Subcutaneous abdominal adipose tissue (tissue), 5 donors: ENCODE measurements at regions not wholly inside any gene's neighbourhood (a gene's known extent, or its start where the extent isn't known, plus 50 kb on each side); places are given as distances from the start of the nearest gene placed in this dataset.

Experiments used
- H3K27ac ChIP-seq: one replicate; pipeline ENCODE4 v1.7.0; 2013; ENCODE audit warnings: low read depth, mild to moderate bottlenecking, inconsistent platforms, low read length, moderate library complexity
- H3K27me3 ChIP-seq, 5 donors: one replicate each; pipeline ENCODE4 v1.7.0; 2013; ENCODE audit warnings: low read length in 5 of 5, inconsistent platforms in 1 of 5; ENCODE audit not compliant: control insufficient read depth in 5 of 5, insufficient read depth in 4 of 5
- H3K36me3 ChIP-seq, 5 donors: one replicate each; pipeline ENCODE4 v1.7.0; 2013; ENCODE audit warnings: low read length in 5 of 5; ENCODE audit not compliant: control insufficient read depth in 5 of 5, insufficient read depth in 5 of 5
- H3K4me1 ChIP-seq, 5 donors: one replicate each; pipeline ENCODE4 v1.7.0; 2013; ENCODE audit warnings: low read length in 5 of 5, mild to moderate bottlenecking in 3 of 5, moderate library complexity in 1 of 5; ENCODE audit not compliant: control insufficient read depth in 5 of 5, insufficient read depth in 5 of 5
- H3K4me3 ChIP-seq, 5 donors: one replicate each; pipeline ENCODE4 v1.7.0; 2013; ENCODE audit warnings: low read length in 5 of 5, low read depth in 1 of 5
- H3K9ac ChIP-seq, 5 donors: one replicate each; pipeline ENCODE4 v1.7.0; 2013; ENCODE audit warnings: low read length in 5 of 5, mild to moderate bottlenecking in 4 of 5, moderate library complexity in 3 of 5
- H3K9me3 ChIP-seq, 5 donors: one replicate each; pipeline ENCODE4 v1.7.0; 2013; ENCODE audit warnings: low read length in 5 of 5; ENCODE audit not compliant: control insufficient read depth in 5 of 5
- donor health status: healthy.
- donor health status: healthy.
- donor health status: healthy.
- donor health status: healthy.
- donor health status: healthy.

- Histone ChIP-seq H3K4me3 (no peak overlapping the region), H3K9ac (no peak overlapping the region), H3K36me3 (no peaks in the 10 kb centered on the region), H3K9me3 (peaks cover 0 to 5% (median 3%) of the 10 kb centered on the region in 5 donors), H3K27ac (no peak overlapping the region), H3K4me1 (no peaks in the 10 kb centered on the region), H3K27me3 (no peaks in the 10 kb centered on the region)
Observed at GRCh38 chr21:22762463-22762862, 1764.3 kb downstream of the NCAM2 start.

- Histone ChIP-seq H3K9ac (no peak overlapping the region), H3K4me1 (no peaks in the 10 kb centered on the region), H3K9me3 (peaks cover 0 to 5% (median 3%) of the 10 kb centered on the region in 5 donors), H3K4me3 (no peak overlapping the region), H3K27ac (no peak overlapping the region), H3K27me3 (no peaks in the 10 kb centered on the region), H3K36me3 (no peaks in the 10 kb centered on the region)
Observed at GRCh38 chr21:22763442-22763841, 1765.2 kb downstream of the NCAM2 start.

- H3K4me1 ChIP-seq = no peaks in the 10 kb centered on the region
- H3K36me3 ChIP-seq = no peaks in the 10 kb centered on the region
- H3K27ac ChIP-seq = no peak overlapping the region
- H3K27me3 ChIP-seq = no peaks in the 10 kb centered on the region
- H3K9me3 ChIP-seq = peaks cover 0 to 5% (median 3%) of the 10 kb centered on the region in 5 donors
- H3K4me3 ChIP-seq = no peak overlapping the region
- H3K9ac ChIP-seq = no peak overlapping the region
Observed at GRCh38 chr21:22764222-22764621, 1766.0 kb downstream of the NCAM2 start.

- peaks cover 0 to 2% (median 0%) of the 10 kb centered on the region in 5 donors for H3K27me3 ChIP-seq
- H3K36me3 ChIP-seq = no peaks in the 10 kb centered on the region
- H3K4me3 ChIP-seq = no peak overlapping the region
- H3K27ac ChIP-seq = no peak overlapping the region
- no peak overlapping the region for H3K9ac ChIP-seq
- peaks cover 0 to 4% (median 0%) of the 10 kb centered on the region in 5 donors for H3K4me1 ChIP-seq
- no peaks in the 10 kb centered on the region for H3K9me3 ChIP-seq
Observed at GRCh38 chr21:22791376-22791775, 1793.2 kb downstream of the NCAM2 start.

- no peak overlapping the region for H3K27ac ChIP-seq
- H3K4me3 ChIP-seq = no peak overlapping the region
- H3K9ac ChIP-seq = no peak overlapping the region
- peaks cover 0 to 2% (median 0%) of the 10 kb centered on the region in 5 donors for H3K27me3 ChIP-seq
- H3K4me1 ChIP-seq = peaks cover 0 to 4% (median 0%) of the 10 kb centered on the region in 5 donors
- H3K9me3 ChIP-seq = no peaks in the 10 kb centered on the region
- H3K36me3 ChIP-seq = no peaks in the 10 kb centered on the region
Observed at GRCh38 chr21:22791986-22792560, 1793.9 kb downstream of the NCAM2 start.

GRCh38 chr21:22795091-22795490 lies 1796.9 kb downstream of the NCAM2 start:
- Histone ChIP-seq H3K27me3 (peaks cover 0 to 2% (median 0%) of the 10 kb centered on the region in 5 donors), H3K36me3 (no peaks in the 10 kb centered on the region), H3K4me3 (no peak overlapping the region), H3K9ac (no peak overlapping the region), H3K27ac (no peak overlapping the region), H3K4me1 (peaks cover 0 to 4% (median 0%) of the 10 kb centered on the region in 5 donors), H3K9me3 (no peaks in the 10 kb centered on the region)

- Histone ChIP-seq H3K4me3 (no peak overlapping the region), H3K9ac (no peak overlapping the region), H3K9me3 (no peaks in the 10 kb centered on the region)
Observed at GRCh38 chr21:22795644-22796043, 1797.4 kb downstream of the NCAM2 start.

GRCh38 chr21:22796147-22796546 lies 1797.9 kb downstream of the NCAM2 start:
- H3K9ac ChIP-seq = no peak overlapping the region
- H3K9me3 ChIP-seq = no peaks in the 10 kb centered on the region
- no peaks in the 10 kb centered on the region for H3K36me3 ChIP-seq
- peaks cover 0 to 4% (median 0%) of the 10 kb centered on the region in 5 donors for H3K4me1 ChIP-seq
- peaks cover 0 to 2% (median 0%) of the 10 kb centered on the region in 5 donors for H3K27me3 ChIP-seq
- H3K4me3 ChIP-seq = no peak overlapping the region
- no peak overlapping the region for H3K27ac ChIP-seq

More at GRCh38 chr21:22795644-22796043, 1797.4 kb downstream of the NCAM2 start:
- no peaks in the 10 kb centered on the region for H3K36me3 ChIP-seq
- H3K4me1 ChIP-seq = peaks cover 0 to 4% (median 0%) of the 10 kb centered on the region in 5 donors
- H3K27ac ChIP-seq = no peak overlapping the region
- peaks cover 0 to 2% (median 0%) of the 10 kb centered on the region in 5 donors for H3K27me3 ChIP-seq

GRCh38 chr21:22804151-22804550 lies 1805.9 kb downstream of the NCAM2 start:
- H3K27ac ChIP-seq = no peak overlapping the region
- H3K9me3 ChIP-seq = no peaks in the 10 kb centered on the region
- no peaks in the 10 kb centered on the region for H3K27me3 ChIP-seq
- no peaks in the 10 kb centered on the region for H3K36me3 ChIP-seq
- no peaks in the 10 kb centered on the region for H3K4me1 ChIP-seq
- no peak overlapping the region for H3K4me3 ChIP-seq
- H3K9ac ChIP-seq = no peak overlapping the region

GRCh38 chr21:22806278-22806677 lies 1808.1 kb downstream of the NCAM2 start:
- Histone ChIP-seq H3K4me1 (no peaks in the 10 kb centered on the region), H3K27ac (no peak overlapping the region), H3K9me3 (no peaks in the 10 kb centered on the region), H3K36me3 (no peaks in the 10 kb centered on the region), H3K27me3 (no peaks in the 10 kb centered on the region), H3K9ac (no peak overlapping the region), H3K4me3 (no peak overlapping the region)
